Panc1 (cell line): ENCODE measurements at regions not wholly inside any gene's neighbourhood (a gene's known extent, or its start where the extent isn't known, plus 50 kb on each side); places are given as distances from the start of the nearest gene placed in this dataset.

Experiments used
- CTCF ChIP-seq: fragments of 450-650 bp; IDR thresholded peaks from 2 replicates; pipeline ENCODE4 v1.5.1; 2017; ENCODE audit warnings: mild to moderate bottlenecking
- POLR2AphosphoS5 ChIP-seq: IDR thresholded peaks from 2 replicates; pipeline ENCODE4 v1.6.1; 2012; ENCODE audit warnings: mild to moderate bottlenecking, low read depth, low read length, moderate library complexity
- REST ChIP-seq, 2 experiments: IDR thresholded peaks; 2 replicates each; pipeline ENCODE4 v1.6.1; 2011 to 2012; ENCODE audit warnings: low read depth in 2 of 2, control low read depth in 1 of 2, low read length in 1 of 2, mild to moderate bottlenecking in 1 of 2, moderate library complexity in 1 of 2; ENCODE audit not compliant: insufficient read depth in 1 of 2
- SIN3A ChIP-seq: IDR thresholded peaks from 2 replicates; pipeline ENCODE4 v1.6.1; 2012; ENCODE audit warnings: low read depth, mild to moderate bottlenecking, low read length, moderate library complexity, borderline replicate concordance; ENCODE audit not compliant: insufficient read depth

- TF ChIP-seq CTCF, result no peak
- no peak for TF ChIP-seq POLR2AphosphoS5
- no peak for TF ChIP-seq SIN3A
- no peak for TF ChIP-seq REST (IDR thresholded peaks at IDR 0.05; ENCODE audit: insufficient read depth in 1 of 2, low read depth in 2 of 2, low read length in 1 of 2)
Measured at GRCh38 chr12:47299586-47299985, 219.8 kb upstream of the AMIGO2 start.
